HFFc6 (cell line): ENCODE measurements at regions not wholly inside any gene's neighbourhood (a gene's known extent, or its start where the extent isn't known, plus 50 kb on each side); places are given as distances from the start of the nearest gene placed in this dataset.

Experiments
- DNase-seq: peaks from one replicate; pipeline ENCODE4 v3.0.0-alpha.2; 2018
- H3K27ac Mint-ChIP-seq: 2 replicates; pipeline ENCODE4 v1.8.0; 2020; ENCODE audit warnings: mild to moderate bottlenecking, mixed read lengths
- H3K27me3 Mint-ChIP-seq: 2 replicates; pipeline ENCODE4 v1.8.0; 2021; ENCODE audit warnings: mild to moderate bottlenecking, moderate library complexity, mixed read lengths; ENCODE audit not compliant: insufficient read depth
- H3K36me3 Mint-ChIP-seq: 2 replicates; pipeline ENCODE4 v1.8.0; 2021; ENCODE audit warnings: low read depth, mixed read lengths
- H3K4me1 Mint-ChIP-seq: 2 replicates; pipeline ENCODE4 v1.8.0; 2020; ENCODE audit warnings: low read depth, mixed read lengths
- H3K4me3 Mint-ChIP-seq: 2 replicates; pipeline ENCODE4 v1.8.0; 2020; ENCODE audit warnings: mild to moderate bottlenecking, moderate library complexity, mixed read lengths
- H3K9me3 Mint-ChIP-seq: 2 replicates; pipeline ENCODE4 v1.8.0; 2020; ENCODE audit warnings: mild to moderate bottlenecking, mixed read lengths
- CTCF ChIP-seq: fragments of 200-600 bp; sonication (generic); IDR thresholded peaks from 2 replicates; pipeline ENCODE4 v1.5.0; 2021; ENCODE audit warnings: antibody characterized with exemption, mild to moderate bottlenecking

GRCh38 chr17:77515227-77515626, 374.5 kb downstream of the SEC14L1 start:
- H3K27ac Mint-ChIP-seq, result no peak overlapping the region
- H3K9me3 Mint-ChIP-seq, result peaks cover 16% of the 10 kb centered on the region
- peaks cover 18% of the 10 kb centered on the region for H3K4me1 Mint-ChIP-seq
- no peak overlapping the region for H3K4me3 Mint-ChIP-seq
- peaks cover 13% of the 10 kb centered on the region for H3K36me3 Mint-ChIP-seq
- H3K27me3 Mint-ChIP-seq, result peaks cover 2% of the 10 kb centered on the region; the same call in 1 of the 2 replicates
- TF ChIP-seq CTCF, result no peak
- DNase-seq, result no peak

DNA sequence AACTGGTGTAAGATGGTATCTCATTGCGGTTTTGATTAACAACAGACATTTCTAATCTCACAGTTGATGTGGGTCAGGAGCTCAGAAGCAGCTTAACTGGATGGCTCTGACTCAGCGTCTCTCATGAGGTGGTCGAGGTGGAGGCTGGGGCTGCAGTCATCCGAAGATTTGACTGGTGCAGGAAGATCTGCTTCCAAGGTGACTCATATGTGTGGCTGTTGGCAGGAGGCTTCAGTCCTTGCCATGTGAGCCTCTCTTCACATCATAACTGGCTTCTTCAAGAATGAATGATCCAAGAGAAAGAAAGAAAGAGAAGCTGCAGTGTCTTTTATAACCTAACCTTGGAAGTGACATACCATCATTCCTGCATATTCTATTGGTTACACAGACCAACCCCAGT, 376.1 kb downstream of the SEC14L1 start:
- peak; percentile 83 for DNase-seq
- H3K36me3 Mint-ChIP-seq, result peaks cover 5% of the 10 kb centered on the region
- no peak overlapping the region for H3K27ac Mint-ChIP-seq
- H3K27me3 Mint-ChIP-seq, result peaks cover 4% of the 10 kb centered on the region
- H3K4me3 Mint-ChIP-seq, result no peak overlapping the region
- peaks cover 15% of the 10 kb centered on the region for H3K4me1 Mint-ChIP-seq
- peaks cover 7% of the 10 kb centered on the region for H3K9me3 Mint-ChIP-seq
- no peak for TF ChIP-seq CTCF

GRCh38 chr17:77521076-77521475, 380.3 kb downstream of the SEC14L1 start:
- H3K27ac Mint-ChIP-seq, result no peak overlapping the region

GRCh38 chr17:77523540-77523939, 382.8 kb downstream of the SEC14L1 start:
- Mint-ChIP-seq H3K9me3 (peaks cover 6% of the 10 kb centered on the region; the same call in 1 of the 2 replicates), H3K27ac (no peak overlapping the region), H3K36me3 (peaks cover 7% of the 10 kb centered on the region; the same call in 1 of the 2 replicates), H3K4me3 (no peak overlapping the region), H3K4me1 (no peaks in the 10 kb centered on the region), H3K27me3 (peaks cover 16% of the 10 kb centered on the region)
- no peak for TF ChIP-seq CTCF
- no peak for DNase-seq

More at GRCh38 chr17:77521076-77521475, 380.3 kb downstream of the SEC14L1 start:
- no peak for TF ChIP-seq CTCF
- Mint-ChIP-seq H3K9me3 (peaks cover 13% of the 10 kb centered on the region), H3K4me1 (peaks cover 12% of the 10 kb centered on the region), H3K36me3 (peaks cover 11% of the 10 kb centered on the region), H3K27me3 (peaks cover 4% of the 10 kb centered on the region), H3K4me3 (no peak overlapping the region)
- DNase-seq, result no peak

DNA sequence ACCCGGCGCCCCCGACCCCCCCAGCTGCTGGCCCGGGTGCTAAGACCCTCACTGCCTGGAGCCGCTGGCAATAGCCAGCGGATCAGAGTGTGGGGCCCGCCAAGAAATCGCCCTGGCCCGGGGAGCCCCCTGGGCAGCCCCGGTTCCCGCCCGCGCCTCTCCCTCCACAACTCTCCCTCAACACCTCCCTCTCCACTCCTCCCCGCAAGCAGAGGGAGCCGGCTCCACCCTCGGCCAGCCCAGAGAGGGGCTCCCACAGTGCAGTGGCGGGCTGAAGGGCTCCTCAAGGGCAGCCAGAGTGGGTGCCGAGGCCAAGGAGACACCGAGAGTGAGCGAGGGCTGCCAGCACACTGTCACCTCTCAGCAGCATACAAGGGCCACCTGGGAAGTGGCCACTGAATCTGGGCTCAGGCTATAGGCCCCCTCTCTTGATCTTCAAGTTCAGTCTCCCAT, 385.5 kb downstream of the SEC14L1 start:
- TF ChIP-seq CTCF, result no peak
- peaks cover 6% of the 10 kb centered on the region; the same call in 1 of the 2 replicates for H3K9me3 Mint-ChIP-seq
- H3K4me3 Mint-ChIP-seq, result no peak overlapping the region
- H3K36me3 Mint-ChIP-seq, result peaks cover 7% of the 10 kb centered on the region; the same call in 1 of the 2 replicates
- DNase-seq, result no peak
- no peaks in the 10 kb centered on the region for H3K4me1 Mint-ChIP-seq
- H3K27ac Mint-ChIP-seq, result no peak overlapping the region
- H3K27me3 Mint-ChIP-seq, result peaks cover 28% of the 10 kb centered on the region
